ENCODE measurements at regions not wholly inside any gene's neighbourhood (a gene's known extent, or its start where the extent isn't known, plus 50 kb on each side); places are given as distances from the start of the nearest gene placed in this dataset.

DNA sequence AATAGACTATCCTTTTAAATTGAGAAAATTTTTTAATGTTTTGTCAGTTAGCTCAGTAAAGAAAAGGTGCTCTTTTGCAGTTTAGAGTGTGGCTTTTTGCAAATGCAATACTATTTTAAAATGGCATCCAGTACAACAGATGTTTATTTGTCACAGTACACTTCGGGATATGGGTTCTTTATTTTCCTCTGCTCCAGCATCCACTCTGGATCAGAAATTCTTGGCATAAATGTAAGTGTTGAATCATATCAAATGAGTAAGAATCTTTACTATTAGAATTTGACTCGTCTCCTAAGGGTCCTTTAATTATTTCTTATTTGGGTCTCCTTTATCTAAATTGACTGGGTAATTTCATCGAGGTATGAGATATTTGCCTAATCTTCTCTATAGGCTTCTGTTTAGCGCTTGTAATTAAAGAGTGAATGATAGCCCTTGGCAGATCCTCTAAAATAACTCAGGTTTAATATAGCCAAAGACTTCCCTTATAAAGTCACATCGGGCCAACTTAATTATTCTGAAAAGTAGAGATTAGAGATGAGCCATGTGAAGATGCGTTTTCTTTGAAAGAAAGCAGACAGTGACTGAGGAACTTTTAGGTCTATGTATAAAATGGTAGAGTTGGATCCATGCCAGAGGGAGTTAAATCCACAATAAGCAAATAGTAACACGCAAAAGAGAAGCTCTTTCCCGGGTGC is 132.7 kb downstream of the CASP12 start:
- in situ Hi-C loops (cut with MboI): no loop called here
- H2AFZ ChIP-seq (ENCODE audit: low read depth, low read length): no peak overlapping the region
- CTCF ChIA-PET (ENCODE audit: low intra/inter-chr PET ratio): no interaction called here

More for the DNA sequence above, 132.7 kb downstream of the CASP12 start:
- H3K4me2 ChIP-seq (ENCODE audit: insufficient read depth, low read length): no peak overlapping the region
- H3K9me1 ChIP-seq (ENCODE audit: control insufficient read depth, insufficient read depth, low read length): no peaks in the 10 kb centered on the region
- no peaks in the 10 kb centered on the region for H3K27me3 ChIP-seq (ENCODE audit: control insufficient read depth in 2 of 2, insufficient read depth in 2 of 2, low read length in 2 of 2)
- H3K9me3 ChIP-seq (replicated peaks; ENCODE audit: control insufficient read depth, insufficient read depth, low read depth, low read length): no peaks in the 10 kb centered on the region
- no peaks in the 10 kb centered on the region for H3K36me3 ChIP-seq (ENCODE audit: control insufficient read depth, insufficient read depth, low read length)
- DNase-seq (ENCODE audit: extremely low read depth in 1 of 4, low spot score in 3 of 4) (no peak), ATAC-seq (no peak), FAIRE-seq (no peak)
- WGBS (ENCODE audit: insufficient coverage, low coverage, missing lambda C conversion rate): under 1% methylated on average over 8 of the region's 8 CpGs
- BruUV-seq (replicated peaks): no TSS peak
- TF ChIP-seq LEF1 (IDR thresholded peaks at IDR 0.05): no peak
- no peak for TF ChIP-seq ZNF408 (CRISPR knock-in tag; IDR thresholded peaks at IDR 0.05; ENCODE audit: low read depth)
- TF ChIP-seq, protein P1, sequence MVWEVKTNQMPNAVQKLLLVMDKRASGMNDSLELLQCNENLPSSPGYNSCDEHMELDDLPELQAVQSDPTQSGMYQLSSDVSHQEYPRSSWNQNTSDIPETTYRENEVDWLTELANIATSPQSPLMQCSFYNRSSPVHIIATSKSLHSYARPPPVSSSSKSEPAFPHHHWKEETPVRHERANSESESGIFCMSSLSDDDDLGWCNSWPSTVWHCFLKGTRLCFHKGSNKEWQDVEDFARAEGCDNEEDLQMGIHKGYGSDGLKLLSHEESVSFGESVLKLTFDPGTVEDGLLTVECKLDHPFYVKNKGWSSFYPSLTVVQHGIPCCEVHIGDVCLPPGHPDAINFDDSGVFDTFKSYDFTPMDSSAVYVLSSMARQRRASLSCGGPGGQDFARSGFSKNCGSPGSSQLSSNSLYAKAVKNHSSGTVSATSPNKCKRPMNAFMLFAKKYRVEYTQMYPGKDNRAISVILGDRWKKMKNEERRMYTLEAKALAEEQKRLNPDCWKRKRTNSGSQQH (CRISPR knock-in tag; IDR thresholded peaks at IDR 0.05): no peak
- no peak for TF ChIP-seq ZNF398 (CRISPR knock-in tag; IDR thresholded peaks at IDR 0.05)
- TF ChIP-seq, protein P2, sequence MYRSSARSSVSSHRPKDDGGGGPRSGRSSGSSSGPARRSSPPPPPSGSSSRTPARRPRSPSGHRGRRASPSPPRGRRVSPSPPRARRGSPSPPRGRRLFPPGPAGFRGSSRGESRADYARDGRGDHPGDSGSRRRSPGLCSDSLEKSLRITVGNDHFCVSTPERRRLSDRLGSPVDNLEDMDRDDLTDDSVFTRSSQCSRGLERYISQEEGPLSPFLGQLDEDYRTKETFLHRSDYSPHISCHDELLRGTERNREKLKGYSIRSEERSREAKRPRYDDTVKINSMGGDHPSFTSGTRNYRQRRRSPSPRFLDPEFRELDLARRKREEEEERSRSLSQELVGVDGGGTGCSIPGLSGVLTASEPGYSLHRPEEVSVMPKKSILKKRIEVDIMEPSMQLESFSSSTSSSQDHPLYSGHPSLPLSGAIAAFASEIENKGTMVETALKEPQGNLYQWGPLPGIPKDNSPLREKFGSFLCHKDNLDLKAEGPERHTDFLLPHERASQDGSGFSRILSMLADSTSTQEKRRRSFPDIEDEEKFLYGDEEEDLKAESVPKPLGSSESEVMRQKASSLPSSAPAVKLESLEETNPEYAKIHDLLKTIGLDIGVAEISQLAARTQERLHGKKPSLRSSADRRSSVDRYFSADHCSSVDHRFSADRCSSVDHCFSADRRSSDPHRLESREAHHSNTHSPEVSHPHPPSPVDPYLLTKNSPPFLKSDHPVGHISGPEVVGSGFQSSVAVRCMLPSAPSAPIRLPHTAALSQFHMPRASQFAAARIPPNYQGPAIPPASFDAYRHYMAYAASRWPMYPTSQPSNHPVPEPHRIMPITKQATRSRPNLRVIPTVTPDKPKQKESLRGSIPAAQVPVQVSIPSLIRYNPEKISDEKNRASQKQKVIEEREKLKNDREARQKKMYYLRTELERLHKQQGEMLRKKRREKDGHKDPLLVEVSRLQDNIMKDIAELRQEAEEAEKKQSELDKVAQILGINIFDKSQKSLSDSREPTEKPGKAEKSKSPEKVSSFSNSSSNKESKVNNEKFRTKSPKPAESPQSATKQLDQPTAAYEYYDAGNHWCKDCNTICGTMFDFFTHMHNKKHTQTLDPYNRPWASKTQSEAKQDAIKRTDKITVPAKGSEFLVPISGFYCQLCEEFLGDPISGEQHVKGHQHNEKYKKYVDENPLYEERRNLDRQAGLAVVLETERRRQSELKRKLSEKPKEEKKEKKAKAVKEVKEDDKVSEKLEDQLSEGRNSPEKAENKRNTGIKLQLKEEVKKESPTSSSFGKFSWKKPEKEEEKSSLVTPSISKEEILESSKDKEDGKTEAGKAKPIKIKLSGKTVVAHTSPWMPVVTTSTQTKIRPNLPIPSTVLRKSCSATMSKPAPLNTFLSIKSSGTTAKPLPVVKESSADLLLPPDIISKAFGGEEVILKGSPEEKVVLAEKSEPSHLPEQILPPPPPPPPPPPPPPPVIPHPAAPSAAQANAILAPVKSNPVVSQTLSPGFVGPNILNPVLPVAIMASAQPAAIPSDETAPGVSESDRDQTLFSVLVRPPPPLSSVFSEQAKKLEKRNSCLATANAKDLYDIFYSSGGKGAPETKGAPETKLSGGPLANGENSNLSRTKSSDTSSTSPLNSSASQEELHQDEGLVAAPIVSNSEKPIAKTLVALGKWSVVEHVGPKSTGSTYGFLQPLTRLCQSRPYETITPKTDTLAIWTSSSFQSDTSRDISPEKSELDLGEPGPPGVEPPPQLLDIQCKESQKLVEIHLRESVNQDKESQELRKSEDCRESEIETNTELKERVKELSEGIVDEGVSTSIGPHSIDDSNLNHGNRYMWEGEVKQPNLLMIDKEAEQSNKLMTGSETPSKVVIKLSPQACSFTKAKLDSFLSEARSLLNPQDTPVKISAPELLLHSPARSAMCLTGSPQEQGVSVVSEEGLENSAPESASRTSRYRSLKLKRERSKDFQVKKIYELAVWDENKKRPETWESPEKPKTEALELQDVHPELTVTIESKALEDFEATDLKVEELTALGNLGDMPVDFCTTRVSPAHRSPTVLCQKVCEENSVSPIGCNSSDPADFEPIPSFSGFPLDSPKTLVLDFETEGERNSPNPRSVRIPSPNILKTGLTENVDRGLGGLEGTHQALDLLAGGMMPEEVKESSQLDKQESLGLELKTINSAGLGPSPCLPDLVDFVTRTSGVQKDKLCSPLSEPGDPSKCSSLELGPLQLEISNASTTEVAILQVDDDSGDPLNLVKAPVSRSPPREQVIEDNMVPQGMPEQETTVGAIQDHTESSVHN (IDR thresholded peaks at IDR 0.05; ENCODE audit: borderline replicate concordance in 1 of 2, low read depth in 1 of 2): no peak
- no peak overlapping the region for H3K4me3 ChIP-seq
- POLR2A ChIA-PET: no interaction called here
- H3K79me2 ChIP-seq (ENCODE audit: control insufficient read depth, insufficient read depth, low read length): no peaks in the 10 kb centered on the region
- intact Hi-C loops (cut with micrococcal nuclease): no loop called here
- H3K27ac ChIP-seq (ENCODE audit: extremely low read depth, low read depth, low read length): no peak overlapping the region
- H4K20me1 ChIP-seq (replicated peaks; ENCODE audit: control insufficient read depth, insufficient read depth, low read length): no peaks in the 10 kb centered on the region
- H3K9ac ChIP-seq (ENCODE audit: insufficient read depth in 1 of 2, low read depth in 2 of 2, low read length in 2 of 2): no peak overlapping the region
- H3K4me1 ChIP-seq (replicated peaks in 1 of 2; ENCODE audit: control insufficient read depth in 2 of 2, insufficient read depth in 2 of 2, low read length in 2 of 2): no peaks in the 10 kb centered on the region

Measured in K562 (cell line).